HCT116 (cell line): ENCODE measurements at regions not wholly inside any gene's neighbourhood (a gene's known extent, or its start where the extent isn't known, plus 50 kb on each side); places are given as distances from the start of the nearest gene placed in this dataset.

Experiments used
- CBX3 ChIP-seq: IDR thresholded peaks from 2 replicates; pipeline ENCODE4 v1.6.1; 2012; ENCODE audit warnings: low read depth
- CEBPB ChIP-seq: IDR thresholded peaks from 2 replicates; pipeline ENCODE4 v1.6.1; 2012; ENCODE audit warnings: low read depth
- CTCF ChIP-seq, 3 experiments: fragments of 200-600 bp in 1 of 3; sonication (generic) in 1 of 3; IDR thresholded peaks in 2 of 3; conservative IDR thresholded peaks in 1 of 3; 2 replicates each; pipeline ENCODE4 v1.5.1; 2012 to 2017; ENCODE audit warnings: low read depth in 2 of 3, low read length in 2 of 3, antibody characterized with exemption in 1 of 3, borderline replicate concordance in 1 of 3, control low read depth in 1 of 3, mild to moderate bottlenecking in 1 of 3, mixed read lengths in 1 of 3, mixed run types in 1 of 3, moderate library complexity in 1 of 3; ENCODE audit not compliant: insufficient read depth in 1 of 3
- EZH2 ChIP-seq: fragments of 200-600 bp; sonication (generic); IDR thresholded peaks from 2 replicates; pipeline ENCODE4 v1.6.1; 2017; ENCODE audit warnings: antibody characterized with exemption, mixed run types
- JUND ChIP-seq: IDR thresholded peaks from 2 replicates; pipeline ENCODE4 v1.6.1; 2012
- MAX ChIP-seq: IDR thresholded peaks from 2 replicates; pipeline ENCODE4 v1.6.1; 2012
- POLR2A ChIP-seq: IDR thresholded peaks from 2 replicates; pipeline ENCODE4 v1.7.0; 2011; ENCODE audit warnings: borderline replicate concordance; ENCODE audit not compliant: insufficient read depth, insufficient read length; ENCODE audit errors: extremely low read depth
- POLR2AphosphoS5 ChIP-seq: IDR thresholded peaks from 2 replicates; pipeline ENCODE4 v1.6.1; 2011; ENCODE audit warnings: mild to moderate bottlenecking, low read depth, low read length, moderate library complexity
- SP1 ChIP-seq: IDR thresholded peaks from 2 replicates; pipeline ENCODE4 v1.6.1; 2012; ENCODE audit warnings: low read depth
- YY1 ChIP-seq: IDR thresholded peaks from 2 replicates; pipeline ENCODE4 v1.6.1; 2011; ENCODE audit warnings: low read length, low read depth, moderate library complexity, mild to moderate bottlenecking; ENCODE audit not compliant: insufficient replicate concordance; ENCODE audit errors: extremely low read depth
- ZBTB33 ChIP-seq: IDR thresholded peaks from 2 replicates; pipeline ENCODE4 v1.6.1; 2011; ENCODE audit warnings: mild to moderate bottlenecking, low read length, moderate library complexity; ENCODE audit not compliant: insufficient replicate concordance; ENCODE audit errors: extremely low read depth
- TF ChIP-seq, protein P1 (sequence below): IDR thresholded peaks from 2 replicates; pipeline ENCODE4 v1.6.1; 2012; ENCODE audit warnings: low read depth

DNA sequence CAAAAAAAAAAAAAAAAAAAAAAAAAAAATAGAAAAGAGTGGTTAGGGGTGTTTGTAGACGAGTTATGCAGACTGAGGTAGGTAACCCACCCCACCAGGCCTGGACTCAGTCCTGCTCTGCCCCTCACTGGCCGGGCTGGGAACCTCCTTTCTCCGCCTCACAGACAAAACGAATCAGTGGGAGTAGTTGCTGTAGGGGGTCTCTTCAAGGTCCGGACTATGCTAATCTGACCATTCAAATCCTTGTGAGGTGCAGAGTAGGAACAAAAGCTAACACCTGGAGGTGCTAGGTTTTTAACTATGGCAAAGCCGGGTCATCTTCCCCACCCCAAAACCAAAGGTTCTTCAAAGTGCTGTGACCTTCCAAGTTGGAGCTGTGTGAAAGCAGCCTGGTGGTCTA, 223.7 kb downstream of the SLC4A3 start:
- TF ChIP-seq CBX3 = no peak
- no peak for TF ChIP-seq POLR2AphosphoS5
- no peak for TF ChIP-seq CTCF (IDR thresholded peaks at IDR 0.05 in 2 of 3, conservative IDR thresholded peaks at IDR 0.05 in 1 of 3; ENCODE audit: borderline replicate concordance in 1 of 3, insufficient read depth in 1 of 3, low read depth in 2 of 3, low read length in 2 of 3)
- TF ChIP-seq CEBPB = no peak
- TF ChIP-seq JUND = no peak
- no peak for TF ChIP-seq POLR2A
- no peak for TF ChIP-seq MAX
- TF ChIP-seq ZBTB33 = no peak
- TF ChIP-seq SP1 = no peak
- TF ChIP-seq YY1 = no peak
- TF ChIP-seq EZH2 = no peak
- TF ChIP-seq, protein P1, sequence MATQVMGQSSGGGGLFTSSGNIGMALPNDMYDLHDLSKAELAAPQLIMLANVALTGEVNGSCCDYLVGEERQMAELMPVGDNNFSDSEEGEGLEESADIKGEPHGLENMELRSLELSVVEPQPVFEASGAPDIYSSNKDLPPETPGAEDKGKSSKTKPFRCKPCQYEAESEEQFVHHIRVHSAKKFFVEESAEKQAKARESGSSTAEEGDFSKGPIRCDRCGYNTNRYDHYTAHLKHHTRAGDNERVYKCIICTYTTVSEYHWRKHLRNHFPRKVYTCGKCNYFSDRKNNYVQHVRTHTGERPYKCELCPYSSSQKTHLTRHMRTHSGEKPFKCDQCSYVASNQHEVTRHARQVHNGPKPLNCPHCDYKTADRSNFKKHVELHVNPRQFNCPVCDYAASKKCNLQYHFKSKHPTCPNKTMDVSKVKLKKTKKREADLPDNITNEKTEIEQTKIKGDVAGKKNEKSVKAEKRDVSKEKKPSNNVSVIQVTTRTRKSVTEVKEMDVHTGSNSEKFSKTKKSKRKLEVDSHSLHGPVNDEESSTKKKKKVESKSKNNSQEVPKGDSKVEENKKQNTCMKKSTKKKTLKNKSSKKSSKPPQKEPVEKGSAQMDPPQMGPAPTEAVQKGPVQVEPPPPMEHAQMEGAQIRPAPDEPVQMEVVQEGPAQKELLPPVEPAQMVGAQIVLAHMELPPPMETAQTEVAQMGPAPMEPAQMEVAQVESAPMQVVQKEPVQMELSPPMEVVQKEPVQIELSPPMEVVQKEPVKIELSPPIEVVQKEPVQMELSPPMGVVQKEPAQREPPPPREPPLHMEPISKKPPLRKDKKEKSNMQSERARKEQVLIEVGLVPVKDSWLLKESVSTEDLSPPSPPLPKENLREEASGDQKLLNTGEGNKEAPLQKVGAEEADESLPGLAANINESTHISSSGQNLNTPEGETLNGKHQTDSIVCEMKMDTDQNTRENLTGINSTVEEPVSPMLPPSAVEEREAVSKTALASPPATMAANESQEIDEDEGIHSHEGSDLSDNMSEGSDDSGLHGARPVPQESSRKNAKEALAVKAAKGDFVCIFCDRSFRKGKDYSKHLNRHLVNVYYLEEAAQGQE = no peak
